ENCODE measurements at regions not wholly inside any gene's neighbourhood (a gene's known extent, or its start where the extent isn't known, plus 50 kb on each side); places are given as distances from the start of the nearest gene placed in this dataset.

GRCh38 chr10:130339911-130340310 is 203.7 kb downstream of the GLRX3 start:
- TF ChIP-seq POLR2A (IDR thresholded peaks at IDR 0.05; ENCODE audit: low read depth, low read length) (no peak), POLR2AphosphoS5 (IDR thresholded peaks at IDR 0.05; ENCODE audit: low read depth, low read length) (no peak)
